WTC11 (cell line): ENCODE measurements at regions not wholly inside any gene's neighbourhood (a gene's known extent, or its start where the extent isn't known, plus 50 kb on each side); places are given as distances from the start of the nearest gene placed in this dataset.

ENCODE experiments used
- ATAC-seq: fragments of 200-7000 bp; cut with Tn5 transposase; 2 replicates; pipeline ENCODE4 v1.10.0; 2021; ENCODE audit warnings: mild to moderate bottlenecking, moderate library complexity
- CTCF ChIA-PET: fragments of 300-600 bp; sonication (Branson Sonifier 250); formaldehyde crosslinking; loops from one replicate; lab custom pipeline; 2021; ENCODE audit warnings: antibody characterized with exemption; lab: Charles Lee
- POLR2A ChIA-PET: fragments of 350-600 bp; sonication (Branson Sonifier 250); formaldehyde crosslinking; loops from one replicate; lab custom pipeline; 2021; ENCODE audit warnings: antibody characterized with exemption; lab: Charles Lee
- DNase-seq: peaks from one replicate; pipeline ENCODE4 v3.0.0; 2021; ENCODE audit warnings: low spot score
- H3K27ac Mint-ChIP-seq: 2 replicates; pipeline ENCODE4 v1.8.0; 2021; ENCODE audit warnings: mixed read lengths
- H3K27me3 Mint-ChIP-seq: 2 replicates; pipeline ENCODE4 v1.8.0; 2021; ENCODE audit warnings: low read depth, mild to moderate bottlenecking, moderate library complexity, mixed read lengths
- H3K36me3 Mint-ChIP-seq: 2 replicates; pipeline ENCODE4 v1.8.0; 2021; ENCODE audit warnings: mixed read lengths
- H3K4me1 Mint-ChIP-seq: 2 replicates; pipeline ENCODE4 v1.8.0; 2022; ENCODE audit warnings: mixed read lengths
- H3K4me3 Mint-ChIP-seq: 2 replicates; pipeline ENCODE4 v1.8.0; 2021; ENCODE audit warnings: mild to moderate bottlenecking, moderate library complexity, mixed read lengths
- H3K9me3 Mint-ChIP-seq: 2 replicates; pipeline ENCODE4 v1.8.0; 2021; ENCODE audit warnings: mixed read lengths
- JUN ChIP-seq: sonication (generic); formaldehyde crosslinking; IDR thresholded peaks from 2 replicates; pipeline ENCODE4 v1.8.0; 2023; ENCODE audit warnings: mild to moderate bottlenecking, missing genetic modification reagents
- KAT7 ChIP-seq: sonication (generic); formaldehyde crosslinking; IDR thresholded peaks from 2 replicates; pipeline ENCODE4 v1.8.1; 2023; ENCODE audit warnings: missing genetic modification reagents, mild to moderate bottlenecking, borderline replicate concordance
- MYBL2 ChIP-seq: sonication (generic); formaldehyde crosslinking; IDR thresholded peaks from 2 replicates; pipeline ENCODE4 v1.8.1; 2023; ENCODE audit warnings: mild to moderate bottlenecking, moderate library complexity, missing genetic modification reagents
- RELA ChIP-seq: sonication (generic); formaldehyde crosslinking; IDR thresholded peaks from 2 replicates; pipeline ENCODE4 v1.8.1; 2022; ENCODE audit warnings: missing genetic modification reagents, mild to moderate bottlenecking, borderline replicate concordance
- TCF7 ChIP-seq: sonication (generic); formaldehyde crosslinking; IDR thresholded peaks from 2 replicates; pipeline ENCODE4 v1.8.0; 2022; ENCODE audit warnings: mild to moderate bottlenecking, low read depth, missing genetic modification reagents, moderate library complexity
- TEAD1 ChIP-seq: sonication (generic); formaldehyde crosslinking; IDR thresholded peaks from 2 replicates; pipeline ENCODE4 v1.8.0; 2022; ENCODE audit warnings: mild to moderate bottlenecking, missing genetic modification reagents
- ZBTB21 ChIP-seq: sonication (generic); formaldehyde crosslinking; IDR thresholded peaks from 2 replicates; pipeline ENCODE4 v1.8.1; 2023; ENCODE audit warnings: mild to moderate bottlenecking, missing genetic modification reagents, borderline replicate concordance
- ZNF671 ChIP-seq: fragments of 250-450 bp; sonication (Bioruptor Pico); IDR thresholded peaks from 2 replicates; pipeline ENCODE4 v1.8.0; 2021; ENCODE audit warnings: mild to moderate bottlenecking
- TF ChIP-seq, protein P1 (sequence below): sonication (generic); formaldehyde crosslinking; IDR thresholded peaks from 2 replicates; pipeline ENCODE4 v1.8.1; 2023; ENCODE audit warnings: mild to moderate bottlenecking, missing genetic modification reagents
- TF ChIP-seq, protein P2 (sequence below): sonication (generic); formaldehyde crosslinking; IDR thresholded peaks from 2 replicates; pipeline ENCODE4 v1.8.0; 2022; ENCODE audit warnings: mild to moderate bottlenecking, missing genetic modification reagents
- TF ChIP-seq, protein P3 (sequence below): sonication (generic); formaldehyde crosslinking; IDR thresholded peaks from 2 replicates; pipeline ENCODE4 v1.8.1; 2022; ENCODE audit warnings: mild to moderate bottlenecking, missing genetic modification reagents, moderate library complexity, borderline replicate concordance
- TF ChIP-seq, protein P4 (sequence below): sonication (generic); formaldehyde crosslinking; IDR thresholded peaks from 2 replicates; pipeline ENCODE4 v1.8.1; 2022; ENCODE audit warnings: low read depth, missing genetic modification reagents, borderline replicate concordance
- TF ChIP-seq, protein P5 (sequence below): fragments of 250-450 bp; sonication (Bioruptor Pico); IDR thresholded peaks from 2 replicates; pipeline ENCODE4 v2.1.2; 2022; ENCODE audit warnings: mild to moderate bottlenecking, moderate library complexity
- TF ChIP-seq, protein P6 (sequence below): sonication (generic); formaldehyde crosslinking; IDR thresholded peaks from 2 replicates; pipeline ENCODE4 v1.8.1; 2023; ENCODE audit warnings: mild to moderate bottlenecking, missing genetic modification reagents, moderate library complexity
- TF ChIP-seq, protein P7 (sequence below): sonication (generic); formaldehyde crosslinking; IDR thresholded peaks from 2 replicates; pipeline ENCODE4 v1.8.1; 2023; ENCODE audit warnings: mild to moderate bottlenecking, missing genetic modification reagents, borderline replicate concordance
- TF ChIP-seq, protein P8 (sequence below): sonication (generic); formaldehyde crosslinking; IDR thresholded peaks from 2 replicates; pipeline ENCODE4 v1.8.0; 2023; ENCODE audit warnings: mild to moderate bottlenecking, missing genetic modification reagents
- TF ChIP-seq, protein P9 (sequence below): sonication (generic); formaldehyde crosslinking; IDR thresholded peaks from 2 replicates; pipeline ENCODE4 v1.8.1; 2023; ENCODE audit warnings: mild to moderate bottlenecking, missing genetic modification reagents, moderate library complexity

DNA sequence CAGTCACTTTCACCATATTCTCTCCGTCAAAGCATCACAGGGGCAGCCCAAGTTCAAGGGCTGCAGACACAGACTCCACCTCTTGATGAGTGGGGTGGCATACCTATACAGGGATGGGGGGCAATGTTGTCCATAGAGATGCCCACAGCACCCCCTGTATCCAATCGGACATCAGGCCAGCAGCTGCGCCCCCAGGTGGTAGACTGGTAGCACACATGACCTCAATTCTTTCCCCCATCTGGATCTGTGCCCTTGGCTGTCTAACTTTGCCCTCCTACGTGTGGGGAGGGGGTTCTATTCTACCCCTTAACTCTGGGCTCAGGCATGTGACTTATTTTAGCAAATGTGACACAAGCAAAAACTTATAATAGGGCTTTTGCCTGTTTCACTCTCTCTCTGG is 84.0 kb upstream of the SLC25A48 start:
- POLR2A ChIA-PET: no interaction called here
- CTCF ChIA-PET: interaction anchor here (0.7 to 2.4 kb wide), 12 partner anchors 15 to 515 kb away, joined by 3 to 16 read pairs (median 3); no protein-coding TSS in a partner anchor
- peaks cover 4% of the 10 kb centered on the region for H3K4me1 Mint-ChIP-seq

DNA sequence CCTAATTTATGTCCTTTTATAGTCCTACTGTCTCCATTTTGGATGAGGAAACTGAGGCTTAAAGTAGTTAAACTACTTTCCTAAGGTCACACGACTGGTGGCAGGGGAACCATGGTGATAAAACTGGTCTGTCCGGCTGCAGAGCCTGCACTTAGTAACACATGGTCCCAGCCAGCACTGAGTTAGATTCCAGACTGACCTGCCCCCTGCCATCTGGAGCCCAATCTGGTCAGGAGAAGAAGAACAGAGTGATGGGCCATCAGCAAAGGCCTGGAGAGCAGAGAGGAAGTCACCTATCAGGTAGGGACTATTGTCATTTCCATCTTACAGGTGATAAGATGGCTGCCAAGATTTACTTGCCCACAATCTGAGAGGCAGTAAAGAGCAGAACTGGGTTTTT is 86.6 kb upstream of the SLC25A48 start:
- peaks cover 9% of the 10 kb centered on the region for H3K27me3 Mint-ChIP-seq
- peaks cover 30% of the 10 kb centered on the region for H3K36me3 Mint-ChIP-seq
- no peak overlapping the region for H3K4me3 Mint-ChIP-seq
- DNase-seq: no peak
- no peak overlapping the region for H3K27ac Mint-ChIP-seq
- no peak for TF ChIP-seq ZBTB21
- TF ChIP-seq, protein P1, sequence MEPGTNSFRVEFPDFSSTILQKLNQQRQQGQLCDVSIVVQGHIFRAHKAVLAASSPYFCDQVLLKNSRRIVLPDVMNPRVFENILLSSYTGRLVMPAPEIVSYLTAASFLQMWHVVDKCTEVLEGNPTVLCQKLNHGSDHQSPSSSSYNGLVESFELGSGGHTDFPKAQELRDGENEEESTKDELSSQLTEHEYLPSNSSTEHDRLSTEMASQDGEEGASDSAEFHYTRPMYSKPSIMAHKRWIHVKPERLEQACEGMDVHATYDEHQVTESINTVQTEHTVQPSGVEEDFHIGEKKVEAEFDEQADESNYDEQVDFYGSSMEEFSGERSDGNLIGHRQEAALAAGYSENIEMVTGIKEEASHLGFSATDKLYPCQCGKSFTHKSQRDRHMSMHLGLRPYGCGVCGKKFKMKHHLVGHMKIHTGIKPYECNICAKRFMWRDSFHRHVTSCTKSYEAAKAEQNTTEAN: no peak
- TF ChIP-seq, protein P2, sequence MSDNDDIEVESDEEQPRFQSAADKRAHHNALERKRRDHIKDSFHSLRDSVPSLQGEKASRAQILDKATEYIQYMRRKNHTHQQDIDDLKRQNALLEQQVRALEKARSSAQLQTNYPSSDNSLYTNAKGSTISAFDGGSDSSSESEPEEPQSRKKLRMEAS (CRISPR knock-in tag): no peak
- no peak for TF ChIP-seq KAT7 (CRISPR knock-in tag)
- H3K4me1 Mint-ChIP-seq: peaks cover 4% of the 10 kb centered on the region
- ATAC-seq: no peak
- ChIA-PET CTCF (no interaction called here), POLR2A (no interaction called here)
- H3K9me3 Mint-ChIP-seq: peaks cover 46% of the 10 kb centered on the region

More for the DNA sequence above, 84.0 kb upstream of the SLC25A48 start:
- H3K9me3 Mint-ChIP-seq: peaks cover 23% of the 10 kb centered on the region
- peaks cover 10% of the 10 kb centered on the region for H3K36me3 Mint-ChIP-seq
- no peak overlapping the region for H3K4me3 Mint-ChIP-seq
- DNase-seq (peak; percentile 36), ATAC-seq (peak; percentile 82)
- TF ChIP-seq MYBL2 (no peak), ZNF671 (no peak)
- TF ChIP-seq, protein P3, sequence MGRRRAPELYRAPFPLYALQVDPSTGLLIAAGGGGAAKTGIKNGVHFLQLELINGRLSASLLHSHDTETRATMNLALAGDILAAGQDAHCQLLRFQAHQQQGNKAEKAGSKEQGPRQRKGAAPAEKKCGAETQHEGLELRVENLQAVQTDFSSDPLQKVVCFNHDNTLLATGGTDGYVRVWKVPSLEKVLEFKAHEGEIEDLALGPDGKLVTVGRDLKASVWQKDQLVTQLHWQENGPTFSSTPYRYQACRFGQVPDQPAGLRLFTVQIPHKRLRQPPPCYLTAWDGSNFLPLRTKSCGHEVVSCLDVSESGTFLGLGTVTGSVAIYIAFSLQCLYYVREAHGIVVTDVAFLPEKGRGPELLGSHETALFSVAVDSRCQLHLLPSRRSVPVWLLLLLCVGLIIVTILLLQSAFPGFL: no peak
- TF ChIP-seq, protein P4, sequence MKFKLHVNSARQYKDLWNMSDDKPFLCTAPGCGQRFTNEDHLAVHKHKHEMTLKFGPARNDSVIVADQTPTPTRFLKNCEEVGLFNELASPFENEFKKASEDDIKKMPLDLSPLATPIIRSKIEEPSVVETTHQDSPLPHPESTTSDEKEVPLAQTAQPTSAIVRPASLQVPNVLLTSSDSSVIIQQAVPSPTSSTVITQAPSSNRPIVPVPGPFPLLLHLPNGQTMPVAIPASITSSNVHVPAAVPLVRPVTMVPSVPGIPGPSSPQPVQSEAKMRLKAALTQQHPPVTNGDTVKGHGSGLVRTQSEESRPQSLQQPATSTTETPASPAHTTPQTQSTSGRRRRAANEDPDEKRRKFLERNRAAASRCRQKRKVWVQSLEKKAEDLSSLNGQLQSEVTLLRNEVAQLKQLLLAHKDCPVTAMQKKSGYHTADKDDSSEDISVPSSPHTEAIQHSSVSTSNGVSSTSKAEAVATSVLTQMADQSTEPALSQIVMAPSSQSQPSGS (CRISPR knock-in tag): no peak
- no peak overlapping the region for H3K27ac Mint-ChIP-seq
- H3K27me3 Mint-ChIP-seq: peaks cover 2% of the 10 kb centered on the region

DNA sequence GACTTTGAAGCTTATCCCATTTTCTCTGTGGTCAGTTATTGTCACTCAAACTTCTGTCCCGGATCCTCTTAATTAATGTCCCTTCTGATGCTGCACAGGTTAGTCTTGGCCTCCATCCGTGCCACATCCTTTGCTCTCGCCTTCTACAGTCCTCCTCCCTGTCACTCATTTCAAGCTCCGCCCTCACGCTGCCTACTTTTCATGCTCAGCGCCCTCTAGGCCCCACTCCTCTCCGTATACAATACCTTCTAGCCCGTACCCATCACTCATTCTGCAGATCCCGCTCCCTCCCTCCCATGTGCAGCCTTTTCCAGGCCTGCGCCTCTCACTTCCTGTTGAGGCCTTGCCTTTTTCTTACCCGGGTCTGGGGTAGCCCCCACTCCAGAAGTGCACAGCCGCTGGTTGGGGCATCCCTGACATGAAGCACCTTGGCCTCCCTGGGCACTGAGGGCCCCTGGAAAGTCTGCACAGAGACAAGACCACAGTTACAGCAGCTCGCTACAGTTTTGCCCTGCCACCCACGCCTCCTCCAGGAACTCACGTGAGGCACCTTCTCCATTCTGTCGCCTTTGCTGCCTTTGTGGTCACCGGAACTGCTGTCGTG is 88.5 kb upstream of the SLC25A48 start:
- Mint-ChIP-seq H3K9me3 (peaks cover 49% of the 10 kb centered on the region), H3K36me3 (peaks cover 30% of the 10 kb centered on the region), H3K27ac (no peak overlapping the region), H3K27me3 (peaks cover 9% of the 10 kb centered on the region), H3K4me3 (no peak overlapping the region), H3K4me1 (peaks cover 4% of the 10 kb centered on the region)
- ChIA-PET POLR2A (no interaction called here), CTCF (interaction anchor here (0.5 to 2.0 kb wide), 4 partner anchors 89 to 342 kb away, joined by 3 to 8 read pairs (median 6); partner anchors contain the start of gene SLC25A48)
- DNase-seq (peak; percentile 31), ATAC-seq (peak; percentile 87)
- TF ChIP-seq TCF7 (CRISPR knock-in tag) (no peak), RELA (CRISPR knock-in tag) (no peak), TEAD1 (CRISPR knock-in tag) (no peak), JUN (CRISPR knock-in tag) (no peak)
- TF ChIP-seq, protein P5, sequence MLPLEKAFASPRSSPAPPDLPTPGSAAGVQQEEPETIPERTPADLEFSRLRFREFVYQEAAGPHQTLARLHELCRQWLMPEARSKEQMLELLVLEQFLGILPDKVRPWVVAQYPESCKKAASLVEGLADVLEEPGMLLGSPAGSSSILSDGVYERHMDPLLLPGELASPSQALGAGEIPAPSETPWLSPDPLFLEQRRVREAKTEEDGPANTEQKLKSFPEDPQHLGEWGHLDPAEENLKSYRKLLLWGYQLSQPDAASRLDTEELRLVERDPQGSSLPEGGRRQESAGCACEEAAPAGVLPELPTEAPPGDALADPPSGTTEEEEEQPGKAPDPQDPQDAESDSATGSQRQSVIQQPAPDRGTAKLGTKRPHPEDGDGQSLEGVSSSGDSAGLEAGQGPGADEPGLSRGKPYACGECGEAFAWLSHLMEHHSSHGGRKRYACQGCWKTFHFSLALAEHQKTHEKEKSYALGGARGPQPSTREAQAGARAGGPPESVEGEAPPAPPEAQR (CRISPR knock-in tag): no peak
- TF ChIP-seq, protein P6, sequence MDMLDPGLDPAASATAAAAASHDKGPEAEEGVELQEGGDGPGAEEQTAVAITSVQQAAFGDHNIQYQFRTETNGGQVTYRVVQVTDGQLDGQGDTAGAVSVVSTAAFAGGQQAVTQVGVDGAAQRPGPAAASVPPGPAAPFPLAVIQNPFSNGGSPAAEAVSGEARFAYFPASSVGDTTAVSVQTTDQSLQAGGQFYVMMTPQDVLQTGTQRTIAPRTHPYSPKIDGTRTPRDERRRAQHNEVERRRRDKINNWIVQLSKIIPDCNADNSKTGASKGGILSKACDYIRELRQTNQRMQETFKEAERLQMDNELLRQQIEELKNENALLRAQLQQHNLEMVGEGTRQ (CRISPR knock-in tag): no peak
- TF ChIP-seq, protein P7, sequence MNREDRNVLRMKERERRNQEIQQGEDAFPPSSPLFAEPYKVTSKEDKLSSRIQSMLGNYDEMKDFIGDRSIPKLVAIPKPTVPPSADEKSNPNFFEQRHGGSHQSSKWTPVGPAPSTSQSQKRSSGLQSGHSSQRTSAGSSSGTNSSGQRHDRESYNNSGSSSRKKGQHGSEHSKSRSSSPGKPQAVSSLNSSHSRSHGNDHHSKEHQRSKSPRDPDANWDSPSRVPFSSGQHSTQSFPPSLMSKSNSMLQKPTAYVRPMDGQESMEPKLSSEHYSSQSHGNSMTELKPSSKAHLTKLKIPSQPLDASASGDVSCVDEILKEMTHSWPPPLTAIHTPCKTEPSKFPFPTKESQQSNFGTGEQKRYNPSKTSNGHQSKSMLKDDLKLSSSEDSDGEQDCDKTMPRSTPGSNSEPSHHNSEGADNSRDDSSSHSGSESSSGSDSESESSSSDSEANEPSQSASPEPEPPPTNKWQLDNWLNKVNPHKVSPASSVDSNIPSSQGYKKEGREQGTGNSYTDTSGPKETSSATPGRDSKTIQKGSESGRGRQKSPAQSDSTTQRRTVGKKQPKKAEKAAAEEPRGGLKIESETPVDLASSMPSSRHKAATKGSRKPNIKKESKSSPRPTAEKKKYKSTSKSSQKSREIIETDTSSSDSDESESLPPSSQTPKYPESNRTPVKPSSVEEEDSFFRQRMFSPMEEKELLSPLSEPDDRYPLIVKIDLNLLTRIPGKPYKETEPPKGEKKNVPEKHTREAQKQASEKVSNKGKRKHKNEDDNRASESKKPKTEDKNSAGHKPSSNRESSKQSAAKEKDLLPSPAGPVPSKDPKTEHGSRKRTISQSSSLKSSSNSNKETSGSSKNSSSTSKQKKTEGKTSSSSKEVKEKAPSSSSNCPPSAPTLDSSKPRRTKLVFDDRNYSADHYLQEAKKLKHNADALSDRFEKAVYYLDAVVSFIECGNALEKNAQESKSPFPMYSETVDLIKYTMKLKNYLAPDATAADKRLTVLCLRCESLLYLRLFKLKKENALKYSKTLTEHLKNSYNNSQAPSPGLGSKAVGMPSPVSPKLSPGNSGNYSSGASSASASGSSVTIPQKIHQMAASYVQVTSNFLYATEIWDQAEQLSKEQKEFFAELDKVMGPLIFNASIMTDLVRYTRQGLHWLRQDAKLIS (CRISPR knock-in tag): no peak
- TF ChIP-seq, protein P8, sequence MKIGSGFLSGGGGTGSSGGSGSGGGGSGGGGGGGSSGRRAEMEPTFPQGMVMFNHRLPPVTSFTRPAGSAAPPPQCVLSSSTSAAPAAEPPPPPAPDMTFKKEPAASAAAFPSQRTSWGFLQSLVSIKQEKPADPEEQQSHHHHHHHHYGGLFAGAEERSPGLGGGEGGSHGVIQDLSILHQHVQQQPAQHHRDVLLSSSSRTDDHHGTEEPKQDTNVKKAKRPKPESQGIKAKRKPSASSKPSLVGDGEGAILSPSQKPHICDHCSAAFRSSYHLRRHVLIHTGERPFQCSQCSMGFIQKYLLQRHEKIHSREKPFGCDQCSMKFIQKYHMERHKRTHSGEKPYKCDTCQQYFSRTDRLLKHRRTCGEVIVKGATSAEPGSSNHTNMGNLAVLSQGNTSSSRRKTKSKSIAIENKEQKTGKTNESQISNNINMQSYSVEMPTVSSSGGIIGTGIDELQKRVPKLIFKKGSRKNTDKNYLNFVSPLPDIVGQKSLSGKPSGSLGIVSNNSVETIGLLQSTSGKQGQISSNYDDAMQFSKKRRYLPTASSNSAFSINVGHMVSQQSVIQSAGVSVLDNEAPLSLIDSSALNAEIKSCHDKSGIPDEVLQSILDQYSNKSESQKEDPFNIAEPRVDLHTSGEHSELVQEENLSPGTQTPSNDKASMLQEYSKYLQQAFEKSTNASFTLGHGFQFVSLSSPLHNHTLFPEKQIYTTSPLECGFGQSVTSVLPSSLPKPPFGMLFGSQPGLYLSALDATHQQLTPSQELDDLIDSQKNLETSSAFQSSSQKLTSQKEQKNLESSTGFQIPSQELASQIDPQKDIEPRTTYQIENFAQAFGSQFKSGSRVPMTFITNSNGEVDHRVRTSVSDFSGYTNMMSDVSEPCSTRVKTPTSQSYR (CRISPR knock-in tag): no peak
- TF ChIP-seq, protein P9, sequence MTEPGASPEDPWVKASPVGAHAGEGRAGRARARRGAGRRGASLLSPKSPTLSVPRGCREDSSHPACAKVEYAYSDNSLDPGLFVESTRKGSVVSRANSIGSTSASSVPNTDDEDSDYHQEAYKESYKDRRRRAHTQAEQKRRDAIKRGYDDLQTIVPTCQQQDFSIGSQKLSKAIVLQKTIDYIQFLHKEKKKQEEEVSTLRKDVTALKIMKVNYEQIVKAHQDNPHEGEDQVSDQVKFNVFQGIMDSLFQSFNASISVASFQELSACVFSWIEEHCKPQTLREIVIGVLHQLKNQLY (CRISPR knock-in tag): no peak
